Caco-2 (cell line): ENCODE measurements at regions not wholly inside any gene's neighbourhood (a gene's known extent, or its start where the extent isn't known, plus 50 kb on each side); places are given as distances from the start of the nearest gene placed in this dataset.

ENCODE experiments used
- BruUV-seq: library from RNA; stranded (reverse); fragments of 400-500 nt; replicated peaks from 2 replicates; lab custom pipeline; 2021; lab: Mats Ljungman, UMichigan
- CTCF ChIA-PET: fragments of 300-600 bp; sonication (Branson Sonifier 250); formaldehyde crosslinking; loops from one replicate; lab custom pipeline; 2022; ENCODE audit warnings: antibody characterized with exemption; lab: Charles Lee
- POLR2A ChIA-PET: fragments of 300-600 bp; sonication (Branson Sonifier 250); formaldehyde crosslinking; loops from one replicate; lab custom pipeline; 2022; ENCODE audit warnings: antibody characterized with exemption; lab: Charles Lee
- DNase-seq, 2 experiments: peaks; one replicate each; pipeline versions ENCODE4 v3.0.0 to v3.0.0-alpha.2; 2020 to 2022
- H3K27me3 ChIP-seq: replicated peaks from 2 replicates; pipeline ENCODE4 v1.6.0; 2011; ENCODE audit warnings: low read length; ENCODE audit not compliant: control insufficient read depth, insufficient read depth
- H3K36me3 ChIP-seq: 2 replicates; pipeline ENCODE4 v1.5.1; 2011; ENCODE audit warnings: low read length; ENCODE audit not compliant: control insufficient read depth, insufficient read depth
- H3K4me1 ChIP-seq: fragments of 250-450 bp; sonication (Bioruptor Pico); 2 replicates; pipeline ENCODE4 v1.5.1; 2020; ENCODE audit warnings: mild to moderate bottlenecking
- H3K4me3 ChIP-seq: 2 replicates; pipeline ENCODE4 v1.5.1; 2011; ENCODE audit warnings: low read depth, mild to moderate bottlenecking, control low read depth, low read length
- H3K9me3 ChIP-seq: fragments of 250-450 bp; sonication (Bioruptor Pico); 2 replicates; pipeline ENCODE4 v1.5.1; 2020; ENCODE audit warnings: mild to moderate bottlenecking, moderate library complexity
- H3K27ac Mint-ChIP-seq: one replicate; pipeline ENCODE4 v1.8.0; 2022; ENCODE audit warnings: mixed read lengths; ENCODE audit not compliant: unreplicated experiment
- H3K27me3 Mint-ChIP-seq: one replicate; pipeline ENCODE4 v1.8.0; 2022; ENCODE audit warnings: mixed read lengths; ENCODE audit not compliant: insufficient read depth, unreplicated experiment
- H3K36me3 Mint-ChIP-seq: one replicate; pipeline ENCODE4 v1.8.0; 2022; ENCODE audit warnings: mild to moderate bottlenecking, mixed read lengths; ENCODE audit not compliant: insufficient read depth, unreplicated experiment
- H3K4me1 Mint-ChIP-seq: one replicate; pipeline ENCODE4 v1.8.0; 2022; ENCODE audit warnings: low read depth, mixed read lengths; ENCODE audit not compliant: unreplicated experiment
- H3K4me3 Mint-ChIP-seq: one replicate; pipeline ENCODE4 v1.8.0; 2022; ENCODE audit warnings: mild to moderate bottlenecking, moderate library complexity, mixed read lengths; ENCODE audit not compliant: unreplicated experiment
- H3K9me3 Mint-ChIP-seq: one replicate; pipeline ENCODE4 v1.8.0; 2022; ENCODE audit warnings: mixed read lengths; ENCODE audit not compliant: unreplicated experiment
- CTCF ChIP-seq, 2 experiments: fragments of 200-600 bp in 1 of 2; IDR thresholded peaks; 1 replicate in 1 of 2; 2 replicates in 1 of 2; pipeline versions ENCODE4 v1.5.1 to v1.8.0; 2011 to 2022; ENCODE audit warnings: antibody characterized with exemption in 1 of 2, control low read depth in 1 of 2, inconsistent platforms in 1 of 2, low read depth in 1 of 2, low read length in 1 of 2, mild to moderate bottlenecking in 1 of 2, moderate library complexity in 1 of 2; ENCODE audit not compliant: insufficient read depth in 1 of 2, severe bottlenecking in 1 of 2, unreplicated experiment in 1 of 2
- intact Hi-C: fragments of 100-400 bp; cut with micrococcal nuclease; formaldehyde crosslinking; loops from one replicate; pipeline ENCODE4 v1.10.0; 2022; ENCODE audit not compliant: unreplicated experiment

- ChIA-PET POLR2A (no interaction called here), CTCF (no interaction called here)
- BruUV-seq, result no TSS peak
- H3K9me3 Mint-ChIP-seq, result no peaks in the 10 kb centered on the region
- no peaks in the 10 kb centered on the region for H3K4me1 Mint-ChIP-seq
- no peak overlapping the region for H3K4me3 Mint-ChIP-seq
- H3K27me3 ChIP-seq, result no peaks in the 10 kb centered on the region
- no peaks in the 10 kb centered on the region for H3K36me3 ChIP-seq
- no peak overlapping the region for H3K4me3 ChIP-seq
- no peaks in the 10 kb centered on the region for H3K36me3 Mint-ChIP-seq
- intact Hi-C loops, result no loop called here
- no peak overlapping the region for H3K27ac Mint-ChIP-seq
- no peaks in the 10 kb centered on the region for H3K4me1 ChIP-seq
- H3K27me3 Mint-ChIP-seq, result no peaks in the 10 kb centered on the region
- no peaks in the 10 kb centered on the region for H3K9me3 ChIP-seq
- TF ChIP-seq CTCF (IDR thresholded peaks at IDR 0.05; ENCODE audit: insufficient read depth in 1 of 2, low read depth in 1 of 2, low read length in 1 of 2, severe bottlenecking in 1 of 2, unreplicated experiment in 1 of 2), result no peak
- no peak for DNase-seq
Observed at GRCh38 chr9:26548781-26549290, 343.8 kb downstream of the CAAP1 start.

GRCh38 chr9:26539867-26540493 is 352.6 kb downstream of the CAAP1 start:
- intact Hi-C loops, result no loop called here
- ChIA-PET CTCF (no interaction called here), POLR2A (no interaction called here)
- Histone ChIP-seq H3K4me1 (no peaks in the 10 kb centered on the region), H3K36me3 (no peaks in the 10 kb centered on the region), H3K9me3 (no peaks in the 10 kb centered on the region), H3K27me3 (no peaks in the 10 kb centered on the region), H3K4me3 (no peak overlapping the region)
- no peaks in the 10 kb centered on the region for H3K36me3 Mint-ChIP-seq
- no peak for TF ChIP-seq CTCF (IDR thresholded peaks at IDR 0.05; ENCODE audit: insufficient read depth in 1 of 2, low read depth in 1 of 2, low read length in 1 of 2, severe bottlenecking in 1 of 2, unreplicated experiment in 1 of 2)
- no TSS peak for BruUV-seq
- no peak overlapping the region for H3K4me3 Mint-ChIP-seq
- no peaks in the 10 kb centered on the region for H3K9me3 Mint-ChIP-seq
- H3K27me3 Mint-ChIP-seq, result no peaks in the 10 kb centered on the region
- no peak for DNase-seq
- H3K4me1 Mint-ChIP-seq, result no peaks in the 10 kb centered on the region
- H3K27ac Mint-ChIP-seq, result no peak overlapping the region

GRCh38 chr9:26537211-26537610 is 355.4 kb downstream of the CAAP1 start:
- Histone ChIP-seq H3K27me3 (no peaks in the 10 kb centered on the region), H3K4me1 (no peaks in the 10 kb centered on the region), H3K9me3 (no peaks in the 10 kb centered on the region), H3K36me3 (no peaks in the 10 kb centered on the region), H3K4me3 (no peak overlapping the region)
- intact Hi-C loops, result no loop called here
- Mint-ChIP-seq H3K36me3 (no peaks in the 10 kb centered on the region), H3K4me1 (no peaks in the 10 kb centered on the region), H3K9me3 (no peaks in the 10 kb centered on the region), H3K27ac (no peak overlapping the region), H3K27me3 (no peaks in the 10 kb centered on the region), H3K4me3 (no peak overlapping the region)
- no peak for DNase-seq
- TF ChIP-seq CTCF (IDR thresholded peaks at IDR 0.05; ENCODE audit: insufficient read depth in 1 of 2, low read depth in 1 of 2, low read length in 1 of 2, severe bottlenecking in 1 of 2, unreplicated experiment in 1 of 2), result no peak
- BruUV-seq, result no TSS peak
- POLR2A ChIA-PET, result no interaction called here
- CTCF ChIA-PET, result no interaction called here
